SJSA1 (cell line): ENCODE measurements at regions not wholly inside any gene's neighbourhood (a gene's known extent, or its start where the extent isn't known, plus 50 kb on each side); places are given as distances from the start of the nearest gene placed in this dataset.
A peak's percentile ranks its signal among the peaks of the same experiment; 100 is the strongest.

Experiments used
- DNase-seq, 2 experiments: peaks; one replicate each; pipeline ENCODE4 v3.0.0-alpha.2; 2015 to 2020; ENCODE audit warnings: low spot score in 2 of 2, low read depth in 1 of 2
- H3K27ac ChIP-seq: fragments of 250-450 bp; sonication (Bioruptor Pico); 2 replicates; pipeline ENCODE4 v1.5.1; 2020; ENCODE audit warnings: mild to moderate bottlenecking, moderate library complexity
- H3K27me3 ChIP-seq: fragments of 250-450 bp; sonication (Bioruptor Pico); replicated peaks from 2 replicates; pipeline ENCODE4 v1.5.1; 2020; ENCODE audit warnings: mild to moderate bottlenecking, moderate library complexity
- H3K36me3 ChIP-seq: fragments of 250-450 bp; sonication (Bioruptor Pico); 2 replicates; pipeline ENCODE4 v1.5.1; 2020; ENCODE audit warnings: mild to moderate bottlenecking
- H3K4me1 ChIP-seq: fragments of 250-450 bp; sonication (Bioruptor Pico); replicated peaks from 2 replicates; pipeline ENCODE4 v1.6.1; 2021; ENCODE audit warnings: mild to moderate bottlenecking
- H3K4me3 ChIP-seq: fragments of 250-450 bp; sonication (Bioruptor Pico); 2 replicates; pipeline ENCODE4 v1.5.1; 2020; ENCODE audit warnings: mild to moderate bottlenecking
- H3K9me3 ChIP-seq: fragments of 250-450 bp; sonication (Bioruptor Pico); replicated peaks from 2 replicates; pipeline ENCODE4 v1.5.1; 2020; ENCODE audit warnings: mild to moderate bottlenecking

- H3K36me3 ChIP-seq = no peaks in the 10 kb centered on the region
- H3K27ac ChIP-seq = no peak overlapping the region
- no peaks in the 10 kb centered on the region for H3K4me1 ChIP-seq
- H3K9me3 ChIP-seq = no peaks in the 10 kb centered on the region
- H3K4me3 ChIP-seq = no peak overlapping the region
- DNase-seq = no peak
- H3K27me3 ChIP-seq = no peaks in the 10 kb centered on the region; the same call in 1 of the 2 replicates
These were observed 88.9 kb upstream of the SLC35G4 start for GRCh38 chr18:11520536-11520935.

GRCh38 chr18:11518788-11519685 lies 90.4 kb upstream of the SLC35G4 start:
- Histone ChIP-seq H3K9me3 (no peaks in the 10 kb centered on the region), H3K4me1 (no peaks in the 10 kb centered on the region), H3K36me3 (no peaks in the 10 kb centered on the region), H3K27ac (no peak overlapping the region), H3K27me3 (no peaks in the 10 kb centered on the region), H3K4me3 (no peak overlapping the region)
- peak; percentile 50 to 67 for DNase-seq

- H3K4me3 ChIP-seq = no peak overlapping the region
- H3K9me3 ChIP-seq = no peaks in the 10 kb centered on the region
- H3K27me3 ChIP-seq = no peaks in the 10 kb centered on the region
- no peak for DNase-seq
- no peak overlapping the region for H3K27ac ChIP-seq
- H3K36me3 ChIP-seq = no peaks in the 10 kb centered on the region
- no peaks in the 10 kb centered on the region for H3K4me1 ChIP-seq
These were observed 91.7 kb upstream of the SLC35G4 start for GRCh38 chr18:11517704-11518103.

GRCh38 chr18:11516751-11517503 lies 92.5 kb upstream of the SLC35G4 start:
- DNase-seq = no peak
- Histone ChIP-seq H3K27ac (no peak overlapping the region), H3K36me3 (no peaks in the 10 kb centered on the region), H3K9me3 (no peaks in the 10 kb centered on the region), H3K4me3 (no peak overlapping the region), H3K4me1 (no peaks in the 10 kb centered on the region), H3K27me3 (no peaks in the 10 kb centered on the region)

- DNase-seq = no peak
- Histone ChIP-seq H3K27me3 (no peaks in the 10 kb centered on the region), H3K4me1 (no peaks in the 10 kb centered on the region), H3K9me3 (no peaks in the 10 kb centered on the region), H3K4me3 (no peak overlapping the region), H3K36me3 (no peaks in the 10 kb centered on the region), H3K27ac (no peak overlapping the region)
These were observed 95.1 kb upstream of the SLC35G4 start for GRCh38 chr18:11514267-11514666.

GRCh38 chr18:11512096-11513025 lies 97.0 kb upstream of the SLC35G4 start:
- no peaks in the 10 kb centered on the region for H3K36me3 ChIP-seq
- H3K27ac ChIP-seq = no peak overlapping the region
- H3K4me1 ChIP-seq = no peaks in the 10 kb centered on the region
- no peak for DNase-seq
- no peak overlapping the region for H3K4me3 ChIP-seq
- no peaks in the 10 kb centered on the region for H3K27me3 ChIP-seq
- no peaks in the 10 kb centered on the region for H3K9me3 ChIP-seq

- Histone ChIP-seq H3K4me1 (no peaks in the 10 kb centered on the region), H3K4me3 (no peak overlapping the region), H3K36me3 (no peaks in the 10 kb centered on the region), H3K9me3 (no peaks in the 10 kb centered on the region), H3K27ac (no peak overlapping the region), H3K27me3 (no peaks in the 10 kb centered on the region)
- DNase-seq = no peak
These were observed 97.8 kb upstream of the SLC35G4 start for GRCh38 chr18:11511434-11512095.

- DNase-seq = no peak
- Histone ChIP-seq H3K4me1 (no peaks in the 10 kb centered on the region), H3K36me3 (no peaks in the 10 kb centered on the region), H3K4me3 (no peak overlapping the region), H3K27ac (no peak overlapping the region), H3K27me3 (no peaks in the 10 kb centered on the region), H3K9me3 (no peaks in the 10 kb centered on the region)
These were observed 102.5 kb upstream of the SLC35G4 start for GRCh38 chr18:11506856-11507255.

GRCh38 chr18:11505993-11506392 lies 103.4 kb upstream of the SLC35G4 start:
- no peak for DNase-seq
- no peaks in the 10 kb centered on the region for H3K36me3 ChIP-seq
- H3K4me3 ChIP-seq = no peak overlapping the region
- H3K27me3 ChIP-seq = no peaks in the 10 kb centered on the region
- H3K9me3 ChIP-seq = no peaks in the 10 kb centered on the region
- H3K4me1 ChIP-seq = peaks cover 5% of the 10 kb centered on the region
- no peak overlapping the region for H3K27ac ChIP-seq

GRCh38 chr18:11504962-11505361 lies 104.4 kb upstream of the SLC35G4 start:
- peaks cover 13% of the 10 kb centered on the region for H3K4me1 ChIP-seq
- H3K27me3 ChIP-seq = no peaks in the 10 kb centered on the region
- no peak overlapping the region for H3K27ac ChIP-seq
- no peaks in the 10 kb centered on the region for H3K9me3 ChIP-seq
- no peak overlapping the region for H3K4me3 ChIP-seq
- no peak for DNase-seq
- no peaks in the 10 kb centered on the region for H3K36me3 ChIP-seq

- Histone ChIP-seq H3K4me3 (no peak overlapping the region), H3K4me1 (peaks cover 18% of the 10 kb centered on the region), H3K36me3 (no peaks in the 10 kb centered on the region), H3K27ac (no peak overlapping the region), H3K27me3 (no peaks in the 10 kb centered on the region), H3K9me3 (no peaks in the 10 kb centered on the region)
- no peak for DNase-seq
These were observed 107.0 kb upstream of the SLC35G4 start for GRCh38 chr18:11502368-11502767.

GRCh38 chr18:11501352-11501751 lies 108.0 kb upstream of the SLC35G4 start:
- no peak for DNase-seq

More at GRCh38 chr18:11501352-11501751, 108.0 kb upstream of the SLC35G4 start:
- Histone ChIP-seq H3K36me3 (no peaks in the 10 kb centered on the region), H3K4me1 (peaks cover 18% of the 10 kb centered on the region), H3K27ac (no peak overlapping the region), H3K27me3 (no peaks in the 10 kb centered on the region), H3K4me3 (no peak overlapping the region), H3K9me3 (no peaks in the 10 kb centered on the region)
